RPMI7951 (cell line): ENCODE measurements at regions not wholly inside any gene's neighbourhood (a gene's known extent, or its start where the extent isn't known, plus 50 kb on each side); places are given as distances from the start of the nearest gene placed in this dataset.
"Not testable (repeated sequence)": the region's sequence is repeated elsewhere in the genome, so short reads cannot be mapped to it uniquely, and the experiment has no call there.

Source experiments
- DNase-seq: peaks from one replicate; pipeline ENCODE4 v3.0.0-alpha.2; 2012; ENCODE audit warnings: low read depth

GRCh38 chr10:109663122-109663521 lies 260.2 kb downstream of the XPNPEP1 start:
- no peak for DNase-seq

- not testable (repeated sequence) for DNase-seq
Measured at GRCh38 chr10:109652612-109653011, 270.7 kb downstream of the XPNPEP1 start.

GRCh38 chr10:109650228-109650627 lies 273.1 kb downstream of the XPNPEP1 start:
- no peak for DNase-seq

- no peak for DNase-seq
Measured at GRCh38 chr10:109647627-109648026, 275.7 kb downstream of the XPNPEP1 start.

- peak; percentile 1 for DNase-seq
Measured at GRCh38 chr10:109633846-109634245, 289.5 kb downstream of the XPNPEP1 start.

GRCh38 chr10:109633017-109633416 lies 290.3 kb downstream of the XPNPEP1 start:
- not testable (repeated sequence) for DNase-seq

- no peak for DNase-seq
Measured at GRCh38 chr10:109624939-109625338, 298.4 kb downstream of the XPNPEP1 start.

- no peak for DNase-seq
Measured at GRCh38 chr10:109622566-109622965, 300.7 kb downstream of the XPNPEP1 start.

- no peak for DNase-seq
Measured at GRCh38 chr10:109620396-109620795, 302.9 kb downstream of the XPNPEP1 start.

- no peak for DNase-seq
Measured at GRCh38 chr10:109619914-109620313, 303.4 kb downstream of the XPNPEP1 start.

GRCh38 chr10:109618748-109619147 lies 304.6 kb downstream of the XPNPEP1 start:
- DNase-seq = no peak

GRCh38 chr10:109618301-109618700 lies 305.0 kb downstream of the XPNPEP1 start:
- no peak for DNase-seq

GRCh38 chr10:109616359-109616980 lies 306.8 kb downstream of the XPNPEP1 start:
- no peak for DNase-seq

- not testable (repeated sequence) for DNase-seq
Measured at GRCh38 chr10:109595356-109595755, 328.0 kb downstream of the XPNPEP1 start.

GRCh38 chr10:109593682-109594081 lies 329.6 kb downstream of the XPNPEP1 start:
- no peak for DNase-seq

GRCh38 chr10:109592391-109592790 lies 330.9 kb downstream of the XPNPEP1 start:
- no peak for DNase-seq

GRCh38 chr10:109591601-109592000 lies 331.7 kb downstream of the XPNPEP1 start:
- no peak for DNase-seq

GRCh38 chr10:109588259-109588658 lies 335.1 kb downstream of the XPNPEP1 start:
- no peak for DNase-seq

- no peak for DNase-seq
Measured at GRCh38 chr10:109587366-109587765, 335.9 kb downstream of the XPNPEP1 start.

GRCh38 chr10:109556399-109556798 lies 366.9 kb downstream of the XPNPEP1 start:
- no peak for DNase-seq

GRCh38 chr10:109542050-109542603 lies 381.2 kb downstream of the XPNPEP1 start:
- not testable (repeated sequence) for DNase-seq

GRCh38 chr10:109534193-109534592 lies 389.1 kb downstream of the XPNPEP1 start:
- DNase-seq = no peak

- no peak for DNase-seq
Measured at GRCh38 chr10:109529258-109529657, 394.1 kb downstream of the XPNPEP1 start.

- DNase-seq = no peak
Measured at GRCh38 chr10:109517748-109518147, 405.6 kb downstream of the XPNPEP1 start.
